ENCODE measurements at regions not wholly inside any gene's neighbourhood (a gene's known extent, or its start where the extent isn't known, plus 50 kb on each side); places are given as distances from the start of the nearest gene placed in this dataset.

GRCh38 chr3:31361371-31362273, 171.1 kb upstream of the STT3B start:
- H2AFZ ChIP-seq = peak overlapping the region; percentile 36
- 25 to 31% methylated on average over 6 of the region's 6 CpGs for WGBS, 2 experiments (ENCODE audit: low coverage in 1 of 2, low lambda C conversion rate in 2 of 2, missing lambda C conversion rate in 2 of 2)

DNA sequence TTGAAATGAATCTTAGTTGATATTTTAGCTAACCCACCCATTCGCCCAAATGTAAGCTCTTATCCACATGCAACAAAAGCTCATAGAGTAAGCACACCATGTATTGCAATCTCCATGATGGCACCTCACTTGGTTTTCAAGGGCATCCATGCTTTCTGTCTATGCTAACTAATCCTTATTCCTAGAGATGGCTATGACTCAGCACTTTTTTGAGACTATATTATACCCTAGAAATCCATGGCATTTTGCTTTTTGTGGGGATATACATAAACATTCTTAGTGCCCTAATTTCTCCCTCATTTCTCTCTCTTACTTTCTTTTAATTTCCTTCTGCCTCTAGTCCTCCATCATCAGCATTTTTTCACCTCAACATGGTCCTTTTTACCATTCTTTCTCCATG, 168.5 kb upstream of the STT3B start:
- peaks cover 45% of the 10 kb centered on the region for H3F3A ChIP-seq (ENCODE audit: insufficient read depth)
- TF ChIP-seq EZH2 (IDR thresholded peaks at IDR 0.05; ENCODE audit: insufficient read depth, poor library complexity, severe bottlenecking) (no peak), EZH2phosphoT487 (IDR thresholded peaks at IDR 0.05; ENCODE audit: insufficient read depth, low read depth) (no peak)
- no peaks in the 10 kb centered on the region for H3K36me3 ChIP-seq (ENCODE audit: low read depth)
- H3K79me2 ChIP-seq (ENCODE audit: insufficient read depth) = no peaks in the 10 kb centered on the region
- peaks cover 46% of the 10 kb centered on the region for H3K4me1 ChIP-seq (ENCODE audit: insufficient read depth)
- in situ Hi-C loops (cut with MboI) = no loop called here
- H3K4me2 ChIP-seq (ENCODE audit: unreplicated experiment) = peak overlapping the region; percentile 64
- no peak overlapping the region for H3K9ac ChIP-seq
- H3K9me2 ChIP-seq (ENCODE audit: insufficient read depth) = no peaks in the 10 kb centered on the region
- no peaks in the 10 kb centered on the region for H4K20me1 ChIP-seq (ENCODE audit: insufficient read depth)
- H3K27ac ChIP-seq = peak overlapping the region; percentile 56
- H3K9me3 ChIP-seq (ENCODE audit: low read depth) = no peaks in the 10 kb centered on the region
- H3K27me3 ChIP-seq (replicated peaks; ENCODE audit: insufficient read depth) = no peaks in the 10 kb centered on the region
- H2AFZ ChIP-seq = no peak overlapping the region
- 95 to 97% methylated on average over 1 of the region's 1 CpG for WGBS, 2 experiments (ENCODE audit: low coverage in 1 of 2, low lambda C conversion rate in 2 of 2, missing lambda C conversion rate in 2 of 2)
- peak; percentile 45 for DNase-seq
- peak overlapping the region; percentile 11; the same call in 1 of the 2 replicates for H3K4me3 ChIP-seq

More at GRCh38 chr3:31361371-31362273, 171.1 kb upstream of the STT3B start:
- peak; percentile 81 for DNase-seq
- peak overlapping the region; percentile 56 for H3K4me3 ChIP-seq
- TF ChIP-seq EZH2 (IDR thresholded peaks at IDR 0.05; ENCODE audit: insufficient read depth, poor library complexity, severe bottlenecking) = no peak
- peak; percentile 96 for TF ChIP-seq EZH2phosphoT487 (IDR thresholded peaks at IDR 0.05; ENCODE audit: insufficient read depth, low read depth)
- H4K20me1 ChIP-seq (ENCODE audit: insufficient read depth) = no peaks in the 10 kb centered on the region
- H3K27me3 ChIP-seq (replicated peaks; ENCODE audit: insufficient read depth) = no peaks in the 10 kb centered on the region
- no peaks in the 10 kb centered on the region for H3K9me2 ChIP-seq (ENCODE audit: insufficient read depth)
- no peaks in the 10 kb centered on the region for H3K36me3 ChIP-seq (ENCODE audit: low read depth)
- peaks cover 46% of the 10 kb centered on the region for H3K4me1 ChIP-seq (ENCODE audit: insufficient read depth)
- no peaks in the 10 kb centered on the region for H3K79me2 ChIP-seq (ENCODE audit: insufficient read depth)
- H3F3A ChIP-seq (ENCODE audit: insufficient read depth) = peaks cover 45% of the 10 kb centered on the region
- peak overlapping the region; percentile 79 for H3K4me2 ChIP-seq (ENCODE audit: unreplicated experiment)
- peak overlapping the region; percentile 60 for H3K27ac ChIP-seq
- H3K9ac ChIP-seq = peak overlapping the region; percentile 53; the same call in 1 of the 2 replicates
- in situ Hi-C loops (cut with MboI) = no loop called here
- H3K9me3 ChIP-seq (ENCODE audit: low read depth) = no peaks in the 10 kb centered on the region

DNA sequence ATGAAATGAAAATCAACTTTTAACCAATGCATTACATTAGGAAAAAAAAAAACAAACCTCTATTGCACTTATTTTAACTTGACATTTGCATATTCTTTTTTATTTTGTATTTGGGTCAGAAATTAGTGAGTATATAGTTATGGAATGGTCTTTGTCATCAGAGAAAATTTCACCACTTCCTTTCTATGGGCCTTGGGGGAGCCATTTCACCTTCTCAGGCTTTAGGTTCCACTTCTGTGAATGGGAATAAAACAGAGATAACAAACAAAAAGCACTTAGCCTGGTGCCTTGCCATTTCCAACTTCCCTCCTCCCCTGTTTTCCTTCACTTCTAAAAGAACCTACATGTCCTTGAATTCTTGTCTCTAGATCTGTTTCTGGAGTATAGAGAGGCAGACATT, 168.0 kb upstream of the STT3B start:
- H3F3A ChIP-seq (ENCODE audit: insufficient read depth) = peaks cover 45% of the 10 kb centered on the region
- H2AFZ ChIP-seq = peak overlapping the region; percentile 60
- peak overlapping the region; percentile 11; the same call in 1 of the 2 replicates for H3K4me3 ChIP-seq
- H3K27me3 ChIP-seq (replicated peaks; ENCODE audit: insufficient read depth) = no peaks in the 10 kb centered on the region
- peaks cover 49% of the 10 kb centered on the region for H3K4me1 ChIP-seq (ENCODE audit: insufficient read depth)
- H3K4me2 ChIP-seq (ENCODE audit: unreplicated experiment) = peak overlapping the region; percentile 64
- TF ChIP-seq EZH2 (IDR thresholded peaks at IDR 0.05; ENCODE audit: insufficient read depth, poor library complexity, severe bottlenecking) (no peak), EZH2phosphoT487 (IDR thresholded peaks at IDR 0.05; ENCODE audit: insufficient read depth, low read depth) (no peak)
- H3K9ac ChIP-seq = no peak overlapping the region
- peak; percentile 78 for DNase-seq
- H3K36me3 ChIP-seq (ENCODE audit: low read depth) = no peaks in the 10 kb centered on the region
- H3K79me2 ChIP-seq (ENCODE audit: insufficient read depth) = no peaks in the 10 kb centered on the region
- in situ Hi-C loops (cut with MboI) = no loop called here
- no peaks in the 10 kb centered on the region for H4K20me1 ChIP-seq (ENCODE audit: insufficient read depth)
- H3K27ac ChIP-seq = peak overlapping the region; percentile 56
- H3K9me2 ChIP-seq (ENCODE audit: insufficient read depth) = no peaks in the 10 kb centered on the region
- no peaks in the 10 kb centered on the region for H3K9me3 ChIP-seq (ENCODE audit: low read depth)

- H4K20me1 ChIP-seq (ENCODE audit: insufficient read depth) = no peaks in the 10 kb centered on the region
- WGBS, 2 experiments (ENCODE audit: low coverage in 1 of 2, low lambda C conversion rate in 2 of 2, missing lambda C conversion rate in 2 of 2) = 83 to 87% methylated on average over 2 of the region's 2 CpGs
- no peak for TF ChIP-seq EZH2 (IDR thresholded peaks at IDR 0.05; ENCODE audit: insufficient read depth, poor library complexity, severe bottlenecking)
Measured at GRCh38 chr3:31367518-31367917, 165.2 kb upstream of the STT3B start.

More at GRCh38 chr3:31367518-31367917, 165.2 kb upstream of the STT3B start:
- H3K36me3 ChIP-seq (ENCODE audit: low read depth) = no peaks in the 10 kb centered on the region
- no peak overlapping the region for H3K9ac ChIP-seq
- H3K79me2 ChIP-seq (ENCODE audit: insufficient read depth) = no peaks in the 10 kb centered on the region
- no peak overlapping the region for H3K4me2 ChIP-seq (ENCODE audit: unreplicated experiment)
- no peak overlapping the region for H2AFZ ChIP-seq
- H3K9me2 ChIP-seq (ENCODE audit: insufficient read depth) = no peaks in the 10 kb centered on the region
- H3F3A ChIP-seq (ENCODE audit: insufficient read depth) = peaks cover 24% of the 10 kb centered on the region
- no peak overlapping the region for H3K27ac ChIP-seq
- no peaks in the 10 kb centered on the region for H3K27me3 ChIP-seq (replicated peaks; ENCODE audit: insufficient read depth)
- DNase-seq = no peak
- peaks cover 33% of the 10 kb centered on the region for H3K4me1 ChIP-seq (ENCODE audit: insufficient read depth)
- in situ Hi-C loops (cut with MboI) = no loop called here
- no peak overlapping the region for H3K4me3 ChIP-seq
- no peaks in the 10 kb centered on the region for H3K9me3 ChIP-seq (ENCODE audit: low read depth)

Data from GM23248 (cell line).